ENCODE measurements at regions not wholly inside any gene's neighbourhood (a gene's known extent, or its start where the extent isn't known, plus 50 kb on each side); places are given as distances from the start of the nearest gene placed in this dataset.

DNA sequence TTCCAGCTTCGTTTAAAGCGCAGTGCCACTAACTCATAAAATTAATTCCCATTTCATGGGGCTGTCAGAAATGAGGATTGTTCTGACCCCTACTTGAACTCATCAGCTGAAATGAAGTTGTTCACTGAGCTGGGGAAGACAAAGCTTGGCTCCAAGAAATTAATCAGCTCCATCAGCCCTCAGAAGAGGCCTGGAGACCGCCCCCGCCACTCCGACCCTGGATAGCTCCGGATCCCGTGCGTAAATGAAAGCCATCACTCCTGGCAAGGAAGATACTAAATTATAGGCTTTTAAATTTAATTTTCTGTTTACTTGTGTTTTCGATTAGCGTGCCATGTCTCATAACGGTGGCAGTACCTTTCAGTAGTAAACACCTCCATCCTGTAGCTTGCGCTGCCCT, 142.8 kb upstream of the IRX2 start:
- Mint-ChIP-seq H3K36me3 (ENCODE audit: unreplicated experiment) (no peaks in the 10 kb centered on the region), H3K4me1 (ENCODE audit: low read depth, unreplicated experiment) (peaks cover 21% of the 10 kb centered on the region), H3K27ac (ENCODE audit: unreplicated experiment) (peak overlapping the region; percentile 70), H3K27me3 (ENCODE audit: unreplicated experiment) (peaks cover 8% of the 10 kb centered on the region), H3K9me3 (ENCODE audit: unreplicated experiment) (peaks cover 18% of the 10 kb centered on the region), H3K4me3 (ENCODE audit: unreplicated experiment) (no peak overlapping the region)
- DNase-seq: no peak
- TF ChIP-seq, protein P1, sequence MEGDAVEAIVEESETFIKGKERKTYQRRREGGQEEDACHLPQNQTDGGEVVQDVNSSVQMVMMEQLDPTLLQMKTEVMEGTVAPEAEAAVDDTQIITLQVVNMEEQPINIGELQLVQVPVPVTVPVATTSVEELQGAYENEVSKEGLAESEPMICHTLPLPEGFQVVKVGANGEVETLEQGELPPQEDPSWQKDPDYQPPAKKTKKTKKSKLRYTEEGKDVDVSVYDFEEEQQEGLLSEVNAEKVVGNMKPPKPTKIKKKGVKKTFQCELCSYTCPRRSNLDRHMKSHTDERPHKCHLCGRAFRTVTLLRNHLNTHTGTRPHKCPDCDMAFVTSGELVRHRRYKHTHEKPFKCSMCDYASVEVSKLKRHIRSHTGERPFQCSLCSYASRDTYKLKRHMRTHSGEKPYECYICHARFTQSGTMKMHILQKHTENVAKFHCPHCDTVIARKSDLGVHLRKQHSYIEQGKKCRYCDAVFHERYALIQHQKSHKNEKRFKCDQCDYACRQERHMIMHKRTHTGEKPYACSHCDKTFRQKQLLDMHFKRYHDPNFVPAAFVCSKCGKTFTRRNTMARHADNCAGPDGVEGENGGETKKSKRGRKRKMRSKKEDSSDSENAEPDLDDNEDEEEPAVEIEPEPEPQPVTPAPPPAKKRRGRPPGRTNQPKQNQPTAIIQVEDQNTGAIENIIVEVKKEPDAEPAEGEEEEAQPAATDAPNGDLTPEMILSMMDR (IDR thresholded peaks at IDR 0.05; ENCODE audit: partially characterized antibody, unreplicated experiment): no peak

DNA sequence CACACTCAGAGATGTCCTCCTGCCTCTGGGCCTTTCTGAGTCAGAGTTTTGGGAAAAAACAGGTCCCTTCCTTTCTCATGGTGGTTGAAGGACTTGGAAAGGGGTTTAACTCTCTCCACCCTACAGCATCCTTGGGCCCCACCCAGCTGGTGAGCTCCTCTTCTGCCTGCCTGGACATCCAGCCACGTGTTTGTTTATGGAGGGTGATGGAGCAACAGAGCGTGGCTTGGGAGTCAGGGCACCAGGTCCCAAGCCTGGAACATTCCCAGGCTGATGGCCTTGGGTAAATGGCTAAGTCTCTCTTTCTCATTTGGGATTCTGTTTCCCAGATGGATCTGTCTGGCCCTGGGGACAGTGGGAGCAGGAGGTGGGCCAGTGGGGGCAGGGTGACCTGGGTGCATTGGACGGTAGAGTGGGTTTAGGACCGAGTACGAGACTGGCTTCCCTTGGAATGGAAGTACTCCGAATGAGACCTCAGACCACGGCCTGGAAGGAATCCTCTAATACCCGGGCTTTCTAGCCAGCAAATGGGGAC, 141.1 kb upstream of the IRX2 start:
- DNase-seq: no peak
- H3K36me3 Mint-ChIP-seq (ENCODE audit: unreplicated experiment): no peaks in the 10 kb centered on the region
- peaks cover 21% of the 10 kb centered on the region for H3K4me1 Mint-ChIP-seq (ENCODE audit: low read depth, unreplicated experiment)
- no peak overlapping the region for H3K4me3 Mint-ChIP-seq (ENCODE audit: unreplicated experiment)
- peaks cover 18% of the 10 kb centered on the region for H3K9me3 Mint-ChIP-seq (ENCODE audit: unreplicated experiment)
- peaks cover 8% of the 10 kb centered on the region for H3K27me3 Mint-ChIP-seq (ENCODE audit: unreplicated experiment)
- TF ChIP-seq, protein P1 (IDR thresholded peaks at IDR 0.05; ENCODE audit: partially characterized antibody, unreplicated experiment): no peak
- H3K27ac Mint-ChIP-seq (ENCODE audit: unreplicated experiment): no peak overlapping the region

DNA sequence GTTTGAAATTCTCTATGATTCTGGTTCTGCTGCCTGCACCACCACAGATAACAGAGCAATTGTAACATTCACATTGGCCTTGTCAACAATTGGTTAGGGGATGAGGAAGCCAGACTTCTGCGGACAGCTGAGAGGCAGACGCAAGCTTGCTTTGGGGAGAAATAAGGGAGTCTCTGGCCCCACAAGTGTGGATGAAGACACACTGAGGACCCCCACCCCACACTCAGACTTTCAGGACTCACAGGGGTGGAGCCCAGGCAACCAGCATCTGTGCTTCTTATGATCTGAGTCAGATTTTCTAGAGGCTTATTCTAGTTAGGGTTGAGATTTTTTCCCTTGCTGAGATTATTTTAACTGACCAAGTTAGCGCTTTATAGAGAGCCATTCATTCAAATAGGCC, 140.3 kb upstream of the IRX2 start:
- peaks cover 21% of the 10 kb centered on the region for H3K4me1 Mint-ChIP-seq (ENCODE audit: low read depth, unreplicated experiment)
- H3K9me3 Mint-ChIP-seq (ENCODE audit: unreplicated experiment): peaks cover 17% of the 10 kb centered on the region
- peaks cover 8% of the 10 kb centered on the region for H3K27me3 Mint-ChIP-seq (ENCODE audit: unreplicated experiment)
- no peak overlapping the region for H3K27ac Mint-ChIP-seq (ENCODE audit: unreplicated experiment)
- TF ChIP-seq, protein P1 (IDR thresholded peaks at IDR 0.05; ENCODE audit: partially characterized antibody, unreplicated experiment): no peak
- no peak overlapping the region for H3K4me3 Mint-ChIP-seq (ENCODE audit: unreplicated experiment)
- no peaks in the 10 kb centered on the region for H3K36me3 Mint-ChIP-seq (ENCODE audit: unreplicated experiment)
- no peak for DNase-seq

DNA sequence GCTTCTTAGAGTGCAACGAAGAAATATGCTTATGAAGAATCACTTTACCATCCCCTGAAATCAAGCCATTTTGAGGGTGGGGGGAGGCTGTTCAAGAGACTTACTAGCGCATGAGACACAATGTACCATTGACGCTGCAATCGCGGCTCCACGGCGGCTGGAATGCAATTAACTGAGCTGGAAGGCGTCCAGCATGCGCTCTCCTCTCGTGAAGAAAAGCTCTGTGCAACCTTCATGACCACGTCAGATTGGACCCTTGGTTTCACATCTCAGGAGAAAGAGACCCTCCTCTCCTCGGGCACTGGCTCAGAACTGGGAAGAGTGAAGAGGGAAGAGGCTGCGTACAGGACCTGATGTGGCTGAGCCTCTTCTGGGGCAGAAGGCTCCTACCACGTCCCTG, 138.5 kb upstream of the IRX2 start:
- Mint-ChIP-seq H3K4me3 (ENCODE audit: unreplicated experiment) (no peak overlapping the region), H3K4me1 (ENCODE audit: low read depth, unreplicated experiment) (peaks cover 19% of the 10 kb centered on the region), H3K36me3 (ENCODE audit: unreplicated experiment) (no peaks in the 10 kb centered on the region), H3K27me3 (ENCODE audit: unreplicated experiment) (peaks cover 8% of the 10 kb centered on the region), H3K9me3 (ENCODE audit: unreplicated experiment) (peaks cover 16% of the 10 kb centered on the region), H3K27ac (ENCODE audit: unreplicated experiment) (no peak overlapping the region)
- TF ChIP-seq, protein P1 (IDR thresholded peaks at IDR 0.05; ENCODE audit: partially characterized antibody, unreplicated experiment): no peak
- DNase-seq: no peak

DNA sequence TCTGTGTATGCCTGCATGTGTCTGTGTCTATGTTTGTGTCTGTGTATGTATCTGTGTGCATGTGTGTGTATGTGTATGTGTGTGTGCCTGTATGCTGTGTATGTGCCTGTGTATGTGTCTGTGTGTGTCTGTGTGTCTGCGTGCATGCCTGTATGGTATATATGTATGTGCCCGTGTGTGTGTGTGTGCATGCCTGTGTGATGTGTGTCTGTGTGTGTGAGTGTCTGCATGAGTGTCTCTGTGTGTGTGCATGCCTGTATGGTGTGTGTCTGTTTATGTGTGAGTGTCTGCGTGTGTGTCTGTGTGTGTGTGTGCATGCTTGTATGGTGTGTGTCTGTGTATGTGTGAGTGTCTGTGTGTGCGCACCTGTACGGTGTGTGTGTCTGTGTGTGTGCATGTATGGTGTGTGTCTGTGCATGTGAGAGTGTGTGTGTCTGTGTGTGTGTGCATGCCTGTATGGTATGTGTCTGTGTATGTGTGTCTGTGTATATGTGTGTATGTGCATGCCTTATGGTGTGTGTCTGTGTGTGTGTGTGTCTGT, 137.1 kb upstream of the IRX2 start:
- DNase-seq: no peak
- peaks cover 4% of the 10 kb centered on the region for H3K27me3 Mint-ChIP-seq (ENCODE audit: unreplicated experiment)
- TF ChIP-seq, protein P1 (IDR thresholded peaks at IDR 0.05; ENCODE audit: partially characterized antibody, unreplicated experiment): no peak
- H3K4me3 Mint-ChIP-seq (ENCODE audit: unreplicated experiment): no peak overlapping the region
- H3K9me3 Mint-ChIP-seq (ENCODE audit: unreplicated experiment): peaks cover 8% of the 10 kb centered on the region
- H3K36me3 Mint-ChIP-seq (ENCODE audit: unreplicated experiment): peaks cover 5% of the 10 kb centered on the region
- no peak overlapping the region for H3K27ac Mint-ChIP-seq (ENCODE audit: unreplicated experiment)
- peaks cover 5% of the 10 kb centered on the region for H3K4me1 Mint-ChIP-seq (ENCODE audit: low read depth, unreplicated experiment)

Data from glutamatergic neuron (in vitro differentiated cells).